IMR-90 (cell line): ENCODE measurements at regions not wholly inside any gene's neighbourhood (a gene's known extent, or its start where the extent isn't known, plus 50 kb on each side); places are given as distances from the start of the nearest gene placed in this dataset.

ENCODE experiments used
- ATAC-seq: fragments of 200-7000 bp; cut with Tn5 transposase; 2 replicates; pipeline ENCODE4 v1.9.1; 2020; ENCODE audit warnings: low read depth, mild to moderate bottlenecking, moderate library complexity
- BruUV-seq: library from RNA; stranded (reverse); fragments of 400-500 nt; replicated peaks from 2 replicates; lab custom pipeline; 2021; lab: Mats Ljungman, UMichigan
- CTCF ChIA-PET: fragments of 300-600 bp; formaldehyde crosslinking; extraction: SDS; loops from one replicate; lab custom pipeline; 2021; ENCODE audit warnings: antibody characterized with exemption; lab: Yijun Ruan, JAX
- POLR2A ChIA-PET: fragments of 300-600 bp; sonication (Branson Sonifier 250); formaldehyde crosslinking; loops from one replicate; lab custom pipeline; 2022; ENCODE audit warnings: antibody characterized with exemption; ENCODE audit not compliant: unreplicated experiment; lab: Charles Lee
- DNase-seq: peaks from one replicate; pipeline ENCODE4 v3.0.0; 2013
- H2AFZ ChIP-seq: replicated peaks from 2 replicates; pipeline ENCODE3; 2013; ENCODE audit warnings: low read length, mild to moderate bottlenecking; ENCODE audit not compliant: poor library complexity
- H2AK5ac ChIP-seq: 2 replicates; pipeline ENCODE4 v1.6.1; 2013; ENCODE audit warnings: low read depth, low read length, inconsistent platforms
- H2AK9ac ChIP-seq: replicated peaks from 2 replicates; pipeline ENCODE3; 2013; ENCODE audit warnings: mild to moderate bottlenecking, low read depth, low read length, moderate library complexity; ENCODE audit not compliant: poor library complexity
- H2BK120ac ChIP-seq: 2 replicates; pipeline ENCODE4 v1.6.1; 2013; ENCODE audit warnings: low read depth, low read length, inconsistent platforms
- H2BK15ac ChIP-seq: 3 replicates; pipeline ENCODE4 v1.6.1; 2013; ENCODE audit warnings: low read depth, low read length, inconsistent platforms
- H2BK20ac ChIP-seq: 2 replicates; pipeline ENCODE4 v1.6.1; 2013; ENCODE audit warnings: low read depth, mild to moderate bottlenecking, inconsistent platforms, low read length, moderate library complexity
- H2BK5ac ChIP-seq: 2 replicates; pipeline ENCODE4 v1.6.1; 2013; ENCODE audit warnings: mild to moderate bottlenecking, low read depth, low read length, inconsistent platforms; ENCODE audit not compliant: poor library complexity, severe bottlenecking
- H3K14ac ChIP-seq: replicated peaks from 2 replicates; pipeline ENCODE4 v1.6.1; 2013; ENCODE audit warnings: low read depth, low read length, inconsistent platforms
- H3K18ac ChIP-seq: 2 replicates; pipeline ENCODE4 v1.6.1; 2013; ENCODE audit warnings: low read depth, low read length, control low read depth
- H3K23ac ChIP-seq: 2 replicates; pipeline ENCODE4 v1.6.1; 2013; ENCODE audit warnings: low read depth, low read length, inconsistent platforms
- H3K27ac ChIP-seq: 2 replicates; pipeline ENCODE4 v1.5.1; 2013; ENCODE audit warnings: mild to moderate bottlenecking, control low read depth, low read length; ENCODE audit not compliant: insufficient read depth
- H3K27me3 ChIP-seq: 2 replicates; pipeline ENCODE4 v1.6.1; 2013; ENCODE audit warnings: low read length; ENCODE audit not compliant: control insufficient read depth, insufficient read depth
- H3K36me3 ChIP-seq: 2 replicates; pipeline ENCODE4 v1.6.1; 2013; ENCODE audit warnings: low read length, mixed read lengths; ENCODE audit not compliant: control insufficient read depth, insufficient read depth
- H3K4ac ChIP-seq: 2 replicates; pipeline ENCODE4 v1.6.1; 2013; ENCODE audit warnings: low read depth, low read length, inconsistent platforms
- H3K4me1 ChIP-seq: 2 replicates; pipeline ENCODE4 v1.6.1; 2013; ENCODE audit warnings: low read length, mixed read lengths; ENCODE audit not compliant: control insufficient read depth, insufficient read depth
- H3K4me2 ChIP-seq: 2 replicates; pipeline ENCODE4 v1.6.1; 2013; ENCODE audit warnings: low read depth, mild to moderate bottlenecking, control low read depth, low read length, moderate library complexity
- H3K4me3 ChIP-seq: 2 replicates; pipeline ENCODE4 v1.5.1; 2013; ENCODE audit warnings: low read depth, mild to moderate bottlenecking, control low read depth, low read length, moderate library complexity; ENCODE audit not compliant: insufficient read depth
- H3K56ac ChIP-seq: 2 replicates; pipeline ENCODE4 v1.6.1; 2013; ENCODE audit warnings: low read length, inconsistent platforms; ENCODE audit not compliant: insufficient read depth; ENCODE audit errors: extremely low read depth
- H3K79me1 ChIP-seq, 2 experiments: 2 replicates each; pipeline ENCODE4 v1.6.1; 2013; ENCODE audit warnings: low read length in 2 of 2, inconsistent platforms in 1 of 2, low read depth in 1 of 2
- H3K9ac ChIP-seq: 2 replicates; pipeline ENCODE4 v1.6.1; 2013; ENCODE audit warnings: low read depth, low read length, control low read depth
- H3K9me1 ChIP-seq: 2 replicates; pipeline ENCODE4 v1.6.1; 2013; ENCODE audit warnings: low read length, inconsistent platforms; ENCODE audit not compliant: insufficient read depth
- H3K9me3 ChIP-seq: 2 replicates; pipeline ENCODE4 v1.6.1; 2013; ENCODE audit warnings: low read length; ENCODE audit not compliant: control insufficient read depth, insufficient read depth
- H4K20me1 ChIP-seq: 2 replicates; pipeline ENCODE4 v1.6.1; 2013; ENCODE audit warnings: low read length, inconsistent platforms; ENCODE audit not compliant: insufficient read depth
- H4K5ac ChIP-seq: 2 replicates; pipeline ENCODE4 v1.6.1; 2013; ENCODE audit warnings: mild to moderate bottlenecking, low read depth, low read length, control low read depth
- H4K8ac ChIP-seq, 2 experiments: 2 replicates each; pipeline ENCODE4 v1.6.1; 2013; ENCODE audit warnings: low read depth in 2 of 2, low read length in 2 of 2, control low read depth in 1 of 2, inconsistent platforms in 1 of 2
- H4K91ac ChIP-seq: 2 replicates; pipeline ENCODE4 v1.6.1; 2013; ENCODE audit warnings: low read depth, low read length, inconsistent platforms; ENCODE audit not compliant: insufficient read depth
- MAZ ChIP-seq: IDR thresholded peaks from 2 replicates; pipeline ENCODE4 v1.6.1; 2012; ENCODE audit warnings: low read depth, mild to moderate bottlenecking, low read length, improper control_type of control experiment, moderate library complexity, borderline replicate concordance
- RAD21 ChIP-seq: IDR thresholded peaks from 2 replicates; pipeline ENCODE4 v1.6.1; 2012; ENCODE audit warnings: low read length, improper control_type of control experiment
- RFX5 ChIP-seq: IDR thresholded peaks from 2 replicates; pipeline ENCODE4 v1.8.0; 2012; ENCODE audit warnings: low read depth, mild to moderate bottlenecking, low read length, moderate library complexity
- SMC3 ChIP-seq: fragments of 150-350 bp; IDR thresholded peaks from 2 replicates; pipeline ENCODE4 v1.6.1; 2016; ENCODE audit warnings: low read depth, mild to moderate bottlenecking, antibody characterized with exemption, low read length, moderate library complexity
- WGBS, 2 experiments: methylation state at CpG; one replicate each; pipeline versions ENCODE4 v1.1.5 to v1.1.7; 2013; ENCODE audit warnings: missing lambda C conversion rate in 2 of 2; ENCODE audit not compliant: insufficient read length in 1 of 2; ENCODE audit errors: extremely low coverage in 2 of 2; 5-methylcytosine and 5-hydroxymethylcytosine counted together
- dilution Hi-C: fragments of 300-500 bp; cut with HindIII; formaldehyde crosslinking; loops from one replicate; pipeline ENCODE4 v1.14.3; 2018; ENCODE audit warnings: low sequenced_read_pairs; ENCODE audit not compliant: unreplicated experiment
- in situ Hi-C: fragments of 300-500 bp; cut with MboI; formaldehyde crosslinking; loops from 3 replicates; pipeline ENCODE4 v1.14.3; 2019; ENCODE audit warnings: low sequenced_read_pairs, inconsistent platforms, mixed read lengths
- intact Hi-C: fragments of 100-400 bp; cut with micrococcal nuclease; formaldehyde crosslinking; loops from 2 replicates; pipeline ENCODE4 v1.10.0; 2022
- TF ChIP-seq, protein P1 (sequence below): conservative IDR thresholded peaks from 2 replicates; pipeline ENCODE4 v1.5.1; 2012; ENCODE audit warnings: mild to moderate bottlenecking, low read depth, low read length, improper control_type of control experiment

- peak; percentile 98 for ATAC-seq
- H4K20me1 ChIP-seq, result no peaks in the 10 kb centered on the region
- H3K18ac ChIP-seq, result no peak overlapping the region
- peak; percentile 68 for DNase-seq
- TF ChIP-seq MAZ, result no peak
- TF ChIP-seq, protein P1, sequence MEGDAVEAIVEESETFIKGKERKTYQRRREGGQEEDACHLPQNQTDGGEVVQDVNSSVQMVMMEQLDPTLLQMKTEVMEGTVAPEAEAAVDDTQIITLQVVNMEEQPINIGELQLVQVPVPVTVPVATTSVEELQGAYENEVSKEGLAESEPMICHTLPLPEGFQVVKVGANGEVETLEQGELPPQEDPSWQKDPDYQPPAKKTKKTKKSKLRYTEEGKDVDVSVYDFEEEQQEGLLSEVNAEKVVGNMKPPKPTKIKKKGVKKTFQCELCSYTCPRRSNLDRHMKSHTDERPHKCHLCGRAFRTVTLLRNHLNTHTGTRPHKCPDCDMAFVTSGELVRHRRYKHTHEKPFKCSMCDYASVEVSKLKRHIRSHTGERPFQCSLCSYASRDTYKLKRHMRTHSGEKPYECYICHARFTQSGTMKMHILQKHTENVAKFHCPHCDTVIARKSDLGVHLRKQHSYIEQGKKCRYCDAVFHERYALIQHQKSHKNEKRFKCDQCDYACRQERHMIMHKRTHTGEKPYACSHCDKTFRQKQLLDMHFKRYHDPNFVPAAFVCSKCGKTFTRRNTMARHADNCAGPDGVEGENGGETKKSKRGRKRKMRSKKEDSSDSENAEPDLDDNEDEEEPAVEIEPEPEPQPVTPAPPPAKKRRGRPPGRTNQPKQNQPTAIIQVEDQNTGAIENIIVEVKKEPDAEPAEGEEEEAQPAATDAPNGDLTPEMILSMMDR, result peak; percentile 70
- TF ChIP-seq RAD21, result peak; percentile 67
- TF ChIP-seq SMC3, result peak; percentile 58
- TF ChIP-seq RFX5, result no peak
- H2AFZ ChIP-seq, result peak overlapping the region; percentile 58
- H3K9ac ChIP-seq, result no peak overlapping the region
- no peak overlapping the region for H2BK5ac ChIP-seq
- no peaks in the 10 kb centered on the region for H3K79me1 ChIP-seq
- H2AK5ac ChIP-seq, result no peak overlapping the region
- BruUV-seq, result no TSS peak
- H2AK9ac ChIP-seq, result no peak overlapping the region
- H4K5ac ChIP-seq, result no peak overlapping the region
- H3K27me3 ChIP-seq, result no peaks in the 10 kb centered on the region
- no peak overlapping the region for H2BK20ac ChIP-seq
- H3K4me3 ChIP-seq, result no peak overlapping the region
- no peak overlapping the region for H4K8ac ChIP-seq
- no peak overlapping the region for H4K91ac ChIP-seq
- H3K4ac ChIP-seq, result no peak overlapping the region
- no peak overlapping the region for H3K56ac ChIP-seq
- H3K23ac ChIP-seq, result no peak overlapping the region
- no peaks in the 10 kb centered on the region for H3K9me1 ChIP-seq
- H3K36me3 ChIP-seq, result no peaks in the 10 kb centered on the region
- no peaks in the 10 kb centered on the region for H3K4me1 ChIP-seq
- no peak overlapping the region for H3K14ac ChIP-seq
- WGBS, 2 experiments, result 15% methylated on average over 5 of the region's 11 CpGs; no CpG with 5 or more reads in 1 of the 2 experiments
- H3K27ac ChIP-seq, result no peak overlapping the region
- no peak overlapping the region for H2BK15ac ChIP-seq
- dilution Hi-C loops, result no loop called here
- no peaks in the 10 kb centered on the region for H3K9me3 ChIP-seq
- intact Hi-C loops, result loop anchor here (1.0 to 10.0 kb wide), 4 partner anchors 84 to 678 kb away; partner anchors contain the start of gene SOX3
- no peak overlapping the region for H2BK120ac ChIP-seq
- in situ Hi-C loops, result loop anchor here (25.0 kb wide), 1 partner anchor 605 kb away; no protein-coding TSS in a partner anchor
- CTCF ChIA-PET, result interaction anchor here (0.5 to 1.6 kb wide), 9 partner anchors 10 to 608 kb away, joined by 3 to 9 read pairs (median 3); a partner anchor contains a TSS
- POLR2A ChIA-PET, result no interaction called here
- H3K4me2 ChIP-seq, result no peak overlapping the region
These were observed 91.7 kb upstream of the CXorf66 start for GRCh38 chrX:140057001-140057411.
